GM19372 (cell line): ENCODE measurements at regions not wholly inside any gene's neighbourhood (a gene's known extent, or its start where the extent isn't known, plus 50 kb on each side); places are given as distances from the start of the nearest gene placed in this dataset.

Experiments used
- ATAC-seq: cut with Tn5 transposase; IDR thresholded peaks from one replicate; pipeline ENCODE4 v1.9.1; 2021; ENCODE audit warnings: mild to moderate bottlenecking, low read depth, moderate library complexity; ENCODE audit not compliant: unreplicated experiment

- ATAC-seq: no peak
Observed at GRCh38 chr7:22008087-22008486, 62.4 kb upstream of the CDCA7L start.

- ATAC-seq: no peak
Observed at GRCh38 chr7:22005151-22005550, 59.5 kb upstream of the CDCA7L start.

DNA sequence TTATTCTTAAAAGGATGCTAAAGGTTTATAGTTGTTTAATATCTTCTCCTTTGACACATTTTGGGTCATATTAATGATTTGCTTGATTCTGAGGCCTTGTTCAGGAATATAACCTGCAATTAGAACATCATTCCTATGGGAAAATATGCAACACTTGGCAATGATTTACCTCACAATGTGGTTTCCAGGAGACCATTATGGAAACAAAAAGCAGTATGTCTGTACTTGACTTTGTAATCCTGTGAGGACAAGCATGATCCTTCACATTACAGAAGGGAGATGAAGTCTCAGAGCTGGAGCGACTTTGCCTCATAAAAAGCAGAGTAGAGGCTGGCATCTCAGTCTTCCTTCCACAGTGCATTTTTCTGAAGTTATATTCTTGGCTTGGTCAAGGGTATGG, 57.0 kb upstream of the CDCA7L start:
- ATAC-seq: no peak

- peak; percentile 73 for ATAC-seq
Observed at GRCh38 chr7:22001345-22002004, 55.8 kb upstream of the CDCA7L start.

DNA sequence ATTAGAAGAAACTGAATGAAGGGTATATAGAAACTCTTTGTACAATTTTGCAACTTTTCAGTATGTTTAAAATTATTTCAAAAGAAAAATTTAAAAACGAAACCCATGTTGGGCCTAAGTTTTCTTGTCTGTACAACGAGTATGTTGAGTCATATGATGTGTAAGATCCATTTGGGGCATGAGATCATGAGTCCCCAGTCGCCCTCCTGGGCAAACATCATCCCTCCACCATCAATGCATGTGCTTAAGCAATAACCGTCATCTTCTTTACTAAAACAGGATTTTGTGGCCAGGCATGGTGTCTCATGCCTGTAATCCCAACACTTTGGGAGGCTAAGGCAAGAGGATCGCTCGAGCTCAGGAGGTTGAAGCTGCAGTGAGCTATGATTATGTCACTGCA, 54.2 kb upstream of the CDCA7L start:
- ATAC-seq: no peak

GRCh38 chr7:21996641-21997040, 50.9 kb upstream of the CDCA7L start:
- no peak for ATAC-seq
